ENCODE measurements at regions not wholly inside any gene's neighbourhood (a gene's known extent, or its start where the extent isn't known, plus 50 kb on each side); places are given as distances from the start of the nearest gene placed in this dataset.

DNA sequence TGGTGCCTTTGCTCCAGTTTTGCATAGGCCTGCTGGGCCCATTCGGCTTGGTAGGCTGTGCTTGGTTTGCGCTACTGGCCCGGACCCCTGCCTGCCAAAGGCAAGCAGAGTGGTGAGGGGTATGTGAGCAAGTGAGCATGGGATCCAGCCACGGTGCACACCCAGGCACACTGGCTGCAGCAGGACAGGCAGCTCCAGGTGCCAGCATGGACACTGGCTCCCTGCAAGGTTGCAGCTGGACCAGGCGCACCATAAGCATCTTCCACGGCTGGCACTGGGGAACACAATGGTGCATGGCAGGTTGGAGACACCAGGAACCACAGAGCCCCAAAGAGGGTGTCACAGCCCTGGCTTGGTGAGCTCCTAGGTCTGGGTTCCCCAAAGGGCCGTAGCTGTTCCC is 693.5 kb upstream of the PTBP2 start:
- TF ChIP-seq ZBTB26 (tag by site-specific recombination; optimal IDR thresholded peaks at IDR 0.05) = no peak
- TF ChIP-seq, protein P1, sequence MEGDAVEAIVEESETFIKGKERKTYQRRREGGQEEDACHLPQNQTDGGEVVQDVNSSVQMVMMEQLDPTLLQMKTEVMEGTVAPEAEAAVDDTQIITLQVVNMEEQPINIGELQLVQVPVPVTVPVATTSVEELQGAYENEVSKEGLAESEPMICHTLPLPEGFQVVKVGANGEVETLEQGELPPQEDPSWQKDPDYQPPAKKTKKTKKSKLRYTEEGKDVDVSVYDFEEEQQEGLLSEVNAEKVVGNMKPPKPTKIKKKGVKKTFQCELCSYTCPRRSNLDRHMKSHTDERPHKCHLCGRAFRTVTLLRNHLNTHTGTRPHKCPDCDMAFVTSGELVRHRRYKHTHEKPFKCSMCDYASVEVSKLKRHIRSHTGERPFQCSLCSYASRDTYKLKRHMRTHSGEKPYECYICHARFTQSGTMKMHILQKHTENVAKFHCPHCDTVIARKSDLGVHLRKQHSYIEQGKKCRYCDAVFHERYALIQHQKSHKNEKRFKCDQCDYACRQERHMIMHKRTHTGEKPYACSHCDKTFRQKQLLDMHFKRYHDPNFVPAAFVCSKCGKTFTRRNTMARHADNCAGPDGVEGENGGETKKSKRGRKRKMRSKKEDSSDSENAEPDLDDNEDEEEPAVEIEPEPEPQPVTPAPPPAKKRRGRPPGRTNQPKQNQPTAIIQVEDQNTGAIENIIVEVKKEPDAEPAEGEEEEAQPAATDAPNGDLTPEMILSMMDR (tag by site-specific recombination; IDR thresholded peaks at IDR 0.05) = no peak
- no peak for TF ChIP-seq ZNF585B (tag by site-specific recombination; IDR thresholded peaks at IDR 0.05)
- TF ChIP-seq ZNF239 (tag by site-specific recombination; IDR thresholded peaks at IDR 0.05) = no peak
- no peak for TF ChIP-seq ZNF548 (tag by site-specific recombination; IDR thresholded peaks at IDR 0.05)
- no peak for TF ChIP-seq TCF7L2 (IDR thresholded peaks at IDR 0.05; ENCODE audit: borderline replicate concordance, low read depth, low read length)
- TF ChIP-seq ZNF133 (tag by site-specific recombination; IDR thresholded peaks at IDR 0.05) = no peak
- TF ChIP-seq ZBTB1 (tag by site-specific recombination; IDR thresholded peaks at IDR 0.05) = no peak
- no peak for TF ChIP-seq ZBTB49 (tag by site-specific recombination; IDR thresholded peaks at IDR 0.05; ENCODE audit: low read depth)
- TF ChIP-seq, protein P2, sequence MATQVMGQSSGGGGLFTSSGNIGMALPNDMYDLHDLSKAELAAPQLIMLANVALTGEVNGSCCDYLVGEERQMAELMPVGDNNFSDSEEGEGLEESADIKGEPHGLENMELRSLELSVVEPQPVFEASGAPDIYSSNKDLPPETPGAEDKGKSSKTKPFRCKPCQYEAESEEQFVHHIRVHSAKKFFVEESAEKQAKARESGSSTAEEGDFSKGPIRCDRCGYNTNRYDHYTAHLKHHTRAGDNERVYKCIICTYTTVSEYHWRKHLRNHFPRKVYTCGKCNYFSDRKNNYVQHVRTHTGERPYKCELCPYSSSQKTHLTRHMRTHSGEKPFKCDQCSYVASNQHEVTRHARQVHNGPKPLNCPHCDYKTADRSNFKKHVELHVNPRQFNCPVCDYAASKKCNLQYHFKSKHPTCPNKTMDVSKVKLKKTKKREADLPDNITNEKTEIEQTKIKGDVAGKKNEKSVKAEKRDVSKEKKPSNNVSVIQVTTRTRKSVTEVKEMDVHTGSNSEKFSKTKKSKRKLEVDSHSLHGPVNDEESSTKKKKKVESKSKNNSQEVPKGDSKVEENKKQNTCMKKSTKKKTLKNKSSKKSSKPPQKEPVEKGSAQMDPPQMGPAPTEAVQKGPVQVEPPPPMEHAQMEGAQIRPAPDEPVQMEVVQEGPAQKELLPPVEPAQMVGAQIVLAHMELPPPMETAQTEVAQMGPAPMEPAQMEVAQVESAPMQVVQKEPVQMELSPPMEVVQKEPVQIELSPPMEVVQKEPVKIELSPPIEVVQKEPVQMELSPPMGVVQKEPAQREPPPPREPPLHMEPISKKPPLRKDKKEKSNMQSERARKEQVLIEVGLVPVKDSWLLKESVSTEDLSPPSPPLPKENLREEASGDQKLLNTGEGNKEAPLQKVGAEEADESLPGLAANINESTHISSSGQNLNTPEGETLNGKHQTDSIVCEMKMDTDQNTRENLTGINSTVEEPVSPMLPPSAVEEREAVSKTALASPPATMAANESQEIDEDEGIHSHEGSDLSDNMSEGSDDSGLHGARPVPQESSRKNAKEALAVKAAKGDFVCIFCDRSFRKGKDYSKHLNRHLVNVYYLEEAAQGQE (tag by site-specific recombination; IDR thresholded peaks at IDR 0.05) = no peak

All from HEK293 (cell line).